ENCODE measurements at regions not wholly inside any gene's neighbourhood (a gene's known extent, or its start where the extent isn't known, plus 50 kb on each side); places are given as distances from the start of the nearest gene placed in this dataset.

DNA sequence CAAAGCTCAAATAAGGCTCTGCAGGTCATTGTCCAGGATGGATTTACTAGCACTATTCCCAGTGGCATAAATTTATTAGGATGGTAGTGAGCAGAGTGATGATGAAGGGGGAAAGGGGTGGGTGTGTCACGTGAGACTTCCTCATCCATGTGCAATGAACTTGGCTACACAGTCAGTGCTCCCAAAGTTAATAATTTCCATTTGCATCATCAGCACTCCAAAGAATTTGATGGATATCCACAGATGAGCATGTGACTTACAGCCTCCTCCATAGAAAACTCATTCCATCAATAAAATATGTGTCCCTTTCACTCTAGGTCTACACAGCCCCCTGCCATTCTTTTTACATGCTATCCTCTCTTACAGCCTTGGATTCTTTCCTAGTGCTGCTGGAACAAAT, 142.6 kb upstream of the PLPP4 start:
- Histone ChIP-seq H3K9me3 (ENCODE audit: low read depth) (no peaks in the 10 kb centered on the region), H3K4me3 (no peak overlapping the region), H3K79me2 (no peaks in the 10 kb centered on the region), H3K4me2 (no peak overlapping the region), H3K36me3 (replicated peaks; ENCODE audit: insufficient read depth, low read depth) (no peaks in the 10 kb centered on the region), H3K9me2 (replicated peaks; ENCODE audit: insufficient read depth) (no peaks in the 10 kb centered on the region), H3K27ac (no peak overlapping the region), H2AFZ (no peak overlapping the region), H3K27me3 (no peaks in the 10 kb centered on the region), H3K4me1 (ENCODE audit: insufficient read depth) (no peaks in the 10 kb centered on the region), H4K20me1 (ENCODE audit: insufficient read depth, poor library complexity, severe bottlenecking) (no peaks in the 10 kb centered on the region)
- no peak for DNase-seq (ENCODE audit: low spot score)
- WGBS (ENCODE audit: low lambda C conversion rate, missing lambda C conversion rate) = 90% methylated on average over 1 of the region's 1 CpG
- TF ChIP-seq, protein P1, sequence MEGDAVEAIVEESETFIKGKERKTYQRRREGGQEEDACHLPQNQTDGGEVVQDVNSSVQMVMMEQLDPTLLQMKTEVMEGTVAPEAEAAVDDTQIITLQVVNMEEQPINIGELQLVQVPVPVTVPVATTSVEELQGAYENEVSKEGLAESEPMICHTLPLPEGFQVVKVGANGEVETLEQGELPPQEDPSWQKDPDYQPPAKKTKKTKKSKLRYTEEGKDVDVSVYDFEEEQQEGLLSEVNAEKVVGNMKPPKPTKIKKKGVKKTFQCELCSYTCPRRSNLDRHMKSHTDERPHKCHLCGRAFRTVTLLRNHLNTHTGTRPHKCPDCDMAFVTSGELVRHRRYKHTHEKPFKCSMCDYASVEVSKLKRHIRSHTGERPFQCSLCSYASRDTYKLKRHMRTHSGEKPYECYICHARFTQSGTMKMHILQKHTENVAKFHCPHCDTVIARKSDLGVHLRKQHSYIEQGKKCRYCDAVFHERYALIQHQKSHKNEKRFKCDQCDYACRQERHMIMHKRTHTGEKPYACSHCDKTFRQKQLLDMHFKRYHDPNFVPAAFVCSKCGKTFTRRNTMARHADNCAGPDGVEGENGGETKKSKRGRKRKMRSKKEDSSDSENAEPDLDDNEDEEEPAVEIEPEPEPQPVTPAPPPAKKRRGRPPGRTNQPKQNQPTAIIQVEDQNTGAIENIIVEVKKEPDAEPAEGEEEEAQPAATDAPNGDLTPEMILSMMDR (IDR thresholded peaks at IDR 0.05; ENCODE audit: poor library complexity) = no peak
- TF ChIP-seq EZH2 (IDR thresholded peaks at IDR 0.05; ENCODE audit: borderline replicate concordance) (no peak), EZH2phosphoT487 (IDR thresholded peaks at IDR 0.05; ENCODE audit: low read depth, severe bottlenecking, unreplicated experiment) (no peak)

DNA sequence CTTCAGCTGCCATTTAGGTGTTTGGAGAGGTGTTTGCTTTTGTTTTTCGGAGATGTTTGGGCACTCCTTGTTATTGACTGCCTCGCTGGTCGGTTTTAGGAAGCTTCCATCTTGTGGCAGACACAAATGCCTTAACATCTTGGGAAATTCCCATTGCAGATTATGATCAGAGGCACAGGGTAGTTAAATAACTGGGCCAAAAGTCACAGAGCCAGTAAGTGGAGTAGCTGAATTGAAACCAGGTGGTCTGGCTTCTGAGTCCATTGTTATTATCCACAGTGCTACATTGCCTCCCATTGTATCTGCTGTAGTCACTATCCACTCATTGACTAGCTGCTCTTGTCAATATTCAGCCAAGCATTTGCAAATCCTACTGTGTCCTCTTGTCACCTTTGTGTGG, 138.2 kb upstream of the PLPP4 start:
- Histone ChIP-seq H3K4me3 (no peak overlapping the region), H3K9me2 (replicated peaks; ENCODE audit: insufficient read depth) (no peaks in the 10 kb centered on the region), H3K9me3 (ENCODE audit: low read depth) (no peaks in the 10 kb centered on the region), H3K36me3 (replicated peaks; ENCODE audit: insufficient read depth, low read depth) (no peaks in the 10 kb centered on the region), H3K27ac (no peak overlapping the region), H3K4me1 (ENCODE audit: insufficient read depth) (no peaks in the 10 kb centered on the region), H2AFZ (no peak overlapping the region), H4K20me1 (ENCODE audit: insufficient read depth, poor library complexity, severe bottlenecking) (no peaks in the 10 kb centered on the region), H3K4me2 (peak overlapping the region; percentile 20), H3K79me2 (no peaks in the 10 kb centered on the region), H3K27me3 (no peaks in the 10 kb centered on the region)
- no peak for DNase-seq (ENCODE audit: low spot score)
- no peak for TF ChIP-seq EZH2 (IDR thresholded peaks at IDR 0.05; ENCODE audit: borderline replicate concordance)
- TF ChIP-seq, protein P1 (IDR thresholded peaks at IDR 0.05; ENCODE audit: poor library complexity) = no peak
- TF ChIP-seq EZH2phosphoT487 (IDR thresholded peaks at IDR 0.05; ENCODE audit: low read depth, severe bottlenecking, unreplicated experiment) = no peak
- WGBS (ENCODE audit: low lambda C conversion rate, missing lambda C conversion rate) = 82% methylated on average over 3 of the region's 3 CpGs

DNA sequence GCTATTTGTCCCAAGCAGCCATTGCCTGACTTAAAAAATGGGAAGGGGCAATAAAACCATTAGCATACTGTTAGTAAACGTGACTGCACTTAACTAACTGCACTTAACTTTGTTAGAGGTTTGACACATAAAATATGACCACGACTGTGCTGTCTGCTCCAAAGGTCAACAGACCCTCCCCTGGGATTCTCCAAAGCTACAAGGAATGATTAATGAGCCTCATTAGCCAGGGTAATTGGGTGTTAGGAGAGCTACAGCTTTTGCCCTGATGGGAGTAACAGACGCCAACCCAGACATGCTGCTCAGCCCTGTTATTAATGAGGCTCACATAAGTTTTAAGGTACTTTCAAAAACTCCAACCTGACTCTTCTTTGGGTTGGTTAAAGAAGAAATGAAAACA, 129.4 kb upstream of the PLPP4 start:
- H3K9me2 ChIP-seq (replicated peaks; ENCODE audit: insufficient read depth) = no peaks in the 10 kb centered on the region
- no peak for TF ChIP-seq EZH2 (IDR thresholded peaks at IDR 0.05; ENCODE audit: borderline replicate concordance)
- TF ChIP-seq, protein P1 (IDR thresholded peaks at IDR 0.05; ENCODE audit: poor library complexity) = no peak
- TF ChIP-seq EZH2phosphoT487 (IDR thresholded peaks at IDR 0.05; ENCODE audit: low read depth, severe bottlenecking, unreplicated experiment) = no peak
- H3K4me1 ChIP-seq (ENCODE audit: insufficient read depth) = no peaks in the 10 kb centered on the region
- no peak for DNase-seq (ENCODE audit: low spot score)
- no peaks in the 10 kb centered on the region for H3K27me3 ChIP-seq
- H3K36me3 ChIP-seq (replicated peaks; ENCODE audit: insufficient read depth, low read depth) = no peaks in the 10 kb centered on the region
- H2AFZ ChIP-seq = no peak overlapping the region
- WGBS (ENCODE audit: low lambda C conversion rate, missing lambda C conversion rate) = 40% methylated on average over 3 of the region's 3 CpGs
- H3K4me3 ChIP-seq = no peak overlapping the region
- no peaks in the 10 kb centered on the region for H4K20me1 ChIP-seq (ENCODE audit: insufficient read depth, poor library complexity, severe bottlenecking)
- H3K79me2 ChIP-seq = no peaks in the 10 kb centered on the region
- H3K4me2 ChIP-seq = no peak overlapping the region
- H3K9me3 ChIP-seq (ENCODE audit: low read depth) = no peaks in the 10 kb centered on the region
- no peak overlapping the region for H3K27ac ChIP-seq

DNA sequence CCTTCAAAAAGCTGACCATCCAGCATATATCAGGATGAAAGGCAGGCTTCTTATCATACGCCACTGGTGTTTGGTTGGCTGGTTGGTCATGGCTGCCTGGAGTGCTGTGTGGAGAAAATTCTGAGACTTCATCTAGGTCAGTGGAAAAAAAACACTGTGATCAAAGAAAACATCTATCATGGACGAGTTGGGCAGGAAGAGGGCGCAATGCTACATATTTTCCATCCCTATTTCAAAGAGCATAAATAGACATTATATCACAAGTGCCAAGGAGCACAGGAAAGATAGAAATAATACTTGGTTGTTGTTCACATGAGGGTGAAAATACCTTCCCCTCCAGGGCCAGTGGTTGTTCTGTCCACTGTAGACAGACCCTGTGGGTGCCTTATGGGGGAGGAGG, 128.4 kb upstream of the PLPP4 start:
- Histone ChIP-seq H3K4me1 (ENCODE audit: insufficient read depth) (no peaks in the 10 kb centered on the region), H3K36me3 (replicated peaks; ENCODE audit: insufficient read depth, low read depth) (no peaks in the 10 kb centered on the region), H3K27ac (no peak overlapping the region), H3K9me3 (ENCODE audit: low read depth) (no peaks in the 10 kb centered on the region), H3K27me3 (no peaks in the 10 kb centered on the region), H3K4me3 (no peak overlapping the region), H3K4me2 (no peak overlapping the region), H3K9me2 (replicated peaks; ENCODE audit: insufficient read depth) (no peaks in the 10 kb centered on the region), H2AFZ (no peak overlapping the region), H3K79me2 (no peaks in the 10 kb centered on the region), H4K20me1 (ENCODE audit: insufficient read depth, poor library complexity, severe bottlenecking) (no peaks in the 10 kb centered on the region)
- 80% methylated on average over 3 of the region's 3 CpGs for WGBS (ENCODE audit: low lambda C conversion rate, missing lambda C conversion rate)
- no peak for DNase-seq (ENCODE audit: low spot score)
- TF ChIP-seq, protein P1 (IDR thresholded peaks at IDR 0.05; ENCODE audit: poor library complexity) = no peak
- TF ChIP-seq EZH2 (IDR thresholded peaks at IDR 0.05; ENCODE audit: borderline replicate concordance) (no peak), EZH2phosphoT487 (IDR thresholded peaks at IDR 0.05; ENCODE audit: low read depth, severe bottlenecking, unreplicated experiment) (no peak)
